ENCODE measurements at regions not wholly inside any gene's neighbourhood (a gene's known extent, or its start where the extent isn't known, plus 50 kb on each side); places are given as distances from the start of the nearest gene placed in this dataset.
"Not testable (repeated sequence)": the region's sequence is repeated elsewhere in the genome, so short reads cannot be mapped to it uniquely, and the experiment has no call there.

DNA sequence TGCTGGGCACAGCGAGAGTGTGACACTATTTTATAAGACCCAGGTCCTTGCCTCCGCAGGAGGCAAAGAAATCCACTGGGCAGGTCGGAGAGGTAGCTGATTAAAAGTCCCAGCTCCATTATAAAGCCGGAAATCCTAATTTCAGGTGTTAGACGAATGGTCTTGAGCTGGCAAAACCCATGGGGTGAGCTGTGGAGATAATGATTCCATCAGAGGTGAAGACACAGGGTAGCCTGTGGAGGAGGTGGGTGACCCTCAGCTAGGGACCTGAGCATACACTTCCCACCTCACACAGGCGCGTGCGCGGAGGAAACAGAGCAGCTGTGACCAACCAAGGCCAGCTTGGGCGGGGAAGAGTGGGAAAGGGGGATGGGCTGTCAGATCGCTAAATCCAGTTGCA, 201.7 kb upstream of the CXCR4 start:
- no peak for DNase-seq

- no peak for DNase-seq
These were observed 201.3 kb upstream of the CXCR4 start for GRCh38 chr2:136319237-136319636.

- DNase-seq: no peak
These were observed 196.3 kb upstream of the CXCR4 start for GRCh38 chr2:136314240-136314639.

DNA sequence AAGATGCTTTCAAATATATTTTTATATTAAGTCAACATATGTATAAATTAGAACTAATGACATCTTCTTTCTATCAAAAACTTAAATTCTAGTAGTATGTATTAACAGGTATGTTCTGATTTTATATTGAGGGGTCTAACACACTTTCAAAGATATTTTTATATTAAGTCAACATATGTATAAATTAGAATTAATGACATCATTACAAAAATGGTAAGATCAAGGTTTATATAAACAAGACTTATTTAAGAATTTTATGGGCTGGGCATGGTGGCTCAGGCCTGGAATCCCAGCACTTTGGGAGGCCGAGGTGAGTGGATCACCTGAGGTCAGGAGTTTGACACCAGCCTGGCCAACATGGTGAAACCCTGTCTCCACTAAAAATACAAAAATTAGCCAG, 194.6 kb upstream of the CXCR4 start:
- not testable (repeated sequence) for DNase-seq

DNA sequence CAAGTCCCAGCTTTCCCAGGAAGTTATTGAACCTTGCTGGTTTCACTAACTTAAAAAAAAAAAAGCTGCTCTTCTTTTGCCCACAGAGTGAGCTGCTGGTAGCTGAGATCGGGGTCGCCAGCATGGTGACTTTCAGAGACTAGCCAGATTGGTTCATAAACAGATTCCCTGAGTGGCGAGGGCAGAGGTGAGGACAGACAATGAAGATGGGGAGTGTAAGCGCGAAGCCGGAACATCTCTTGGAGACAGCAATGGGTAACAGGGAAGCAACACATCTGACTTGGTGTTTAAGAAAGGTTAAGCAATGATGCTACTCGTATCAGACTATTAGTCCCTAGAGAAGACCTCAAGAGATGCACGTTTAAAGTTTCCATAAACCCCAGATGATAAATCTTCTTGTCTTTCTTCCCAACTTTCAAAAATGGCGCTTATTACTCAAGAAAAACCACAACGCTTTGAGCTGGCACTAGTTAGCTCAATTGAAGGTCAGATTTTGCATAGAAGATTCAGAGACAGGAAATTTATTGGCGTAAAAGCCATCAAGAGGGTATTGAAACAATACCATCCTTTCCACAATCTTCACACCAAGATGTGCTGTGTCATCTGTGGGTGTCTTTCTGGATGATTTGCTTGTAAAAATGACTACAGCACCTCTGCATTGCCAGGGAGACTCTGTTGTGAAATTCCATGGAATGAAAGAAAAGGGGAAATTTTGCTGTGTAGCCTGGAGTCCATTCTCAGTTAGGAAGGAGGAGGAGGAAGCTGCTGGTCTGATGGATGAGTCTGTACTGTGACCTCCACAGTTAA, 193.1 kb upstream of the CXCR4 start:
- DNase-seq: no peak

GRCh38 chr2:136310005-136310495, 192.1 kb upstream of the CXCR4 start:
- no peak for DNase-seq

- DNase-seq: no peak
These were observed 190.7 kb upstream of the CXCR4 start for GRCh38 chr2:136308611-136309010.

GRCh38 chr2:136306836-136307235, 188.9 kb upstream of the CXCR4 start:
- no peak for DNase-seq

DNA sequence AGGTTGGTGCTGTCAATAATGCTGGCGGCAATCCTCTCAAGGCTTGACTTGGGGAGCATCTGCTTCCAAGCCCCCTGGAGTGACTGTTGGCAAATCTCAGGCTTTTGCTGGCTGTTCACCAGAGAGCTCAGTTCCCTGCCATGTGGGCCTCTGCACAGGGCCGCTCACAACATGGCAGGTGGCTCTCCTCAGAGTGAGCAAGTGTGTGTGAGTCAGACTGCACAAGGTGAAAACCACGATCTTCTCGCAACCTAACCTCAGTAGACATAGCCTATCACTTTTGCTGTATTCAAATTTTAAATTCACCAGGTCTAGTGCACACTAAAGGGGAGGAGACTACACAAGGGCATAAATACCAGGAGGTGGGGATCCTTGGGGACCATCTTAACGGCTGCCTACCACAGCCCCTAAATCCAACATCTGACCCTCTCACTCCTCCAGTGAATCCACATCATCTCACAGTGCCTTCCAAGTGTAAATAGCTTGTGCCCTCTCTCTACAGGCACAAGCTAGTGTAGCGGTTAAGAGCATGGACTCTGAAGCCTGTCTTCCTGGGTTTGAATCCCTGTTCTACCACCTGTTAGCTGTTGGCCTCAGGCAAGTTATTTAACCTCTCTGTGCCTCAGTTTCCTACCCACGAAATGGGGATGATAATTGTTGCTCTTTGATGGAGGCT, 187.7 kb upstream of the CXCR4 start:
- no peak for DNase-seq

GRCh38 chr2:136301006-136301405, 183.1 kb upstream of the CXCR4 start:
- DNase-seq: no peak

- no peak for DNase-seq
These were observed 180.7 kb upstream of the CXCR4 start for GRCh38 chr2:136298631-136299030.

DNA sequence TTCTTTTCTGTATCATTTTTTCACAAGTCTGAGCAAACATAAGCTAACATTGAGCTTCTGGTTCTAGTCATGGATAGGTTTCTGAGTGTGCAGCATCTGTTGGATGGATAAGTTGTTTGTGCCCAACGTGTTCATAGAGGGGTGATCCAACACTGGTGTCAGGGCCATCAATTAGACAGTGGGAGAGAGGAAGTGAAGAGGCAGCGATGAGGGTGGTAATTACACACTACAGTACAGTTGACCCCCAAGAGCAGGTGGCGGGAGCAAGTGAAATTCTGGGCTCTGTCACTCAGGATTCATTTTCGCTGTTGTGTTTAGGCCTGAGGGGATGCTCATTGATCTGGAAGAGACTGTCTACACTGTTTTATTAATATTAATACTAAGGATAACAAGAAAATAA, 180.0 kb upstream of the CXCR4 start:
- no peak for DNase-seq

GRCh38 chr2:136297312-136297711, 179.4 kb upstream of the CXCR4 start:
- no peak for DNase-seq

- no peak for DNase-seq
These were observed 177.2 kb upstream of the CXCR4 start for GRCh38 chr2:136295168-136295567.

- no peak for DNase-seq
These were observed 173.9 kb upstream of the CXCR4 start for GRCh38 chr2:136291871-136292270.

DNA sequence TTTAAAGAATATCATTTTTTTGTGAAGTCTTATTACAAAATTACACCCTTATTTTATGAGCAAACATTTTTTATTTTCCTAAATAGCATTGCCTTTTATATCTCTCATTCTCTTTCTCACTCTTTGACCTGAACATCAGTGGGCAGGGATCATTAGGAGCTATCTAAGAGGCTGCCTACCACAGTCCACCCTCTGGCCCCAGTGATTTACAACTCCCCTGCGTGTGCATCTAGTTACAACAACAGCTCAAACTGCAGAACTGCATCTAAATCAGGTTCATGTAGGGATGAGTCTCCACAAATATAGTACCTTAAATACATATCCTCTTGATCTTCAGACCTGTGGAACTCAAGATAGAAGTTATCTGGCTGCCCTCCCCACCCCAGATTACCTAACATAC, 172.4 kb upstream of the CXCR4 start:
- no peak for DNase-seq

- DNase-seq: no peak
These were observed 170.3 kb upstream of the CXCR4 start for GRCh38 chr2:136288249-136288648.

DNA sequence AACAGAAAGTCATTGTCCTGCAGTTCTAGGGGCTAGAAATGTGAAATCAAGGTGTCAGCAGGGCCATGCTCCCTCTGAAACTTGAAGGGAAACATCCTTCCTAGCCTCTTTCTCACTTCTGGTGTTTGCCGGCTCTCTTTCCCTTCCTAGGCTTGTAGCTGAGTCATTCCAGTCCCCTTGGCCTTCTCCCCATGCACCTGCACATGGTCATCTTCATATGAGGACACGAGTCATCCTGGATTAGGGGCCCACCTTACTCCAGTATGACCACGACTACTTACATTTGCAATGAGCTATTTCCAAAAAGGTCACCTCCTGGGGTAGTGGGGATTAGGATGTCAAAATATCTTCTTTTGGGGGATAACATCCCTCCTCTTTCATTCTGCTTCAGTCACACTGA, 168.5 kb upstream of the CXCR4 start:
- no peak for DNase-seq

- DNase-seq: no peak
These were observed 166.5 kb upstream of the CXCR4 start for GRCh38 chr2:136284226-136285119.

DNA sequence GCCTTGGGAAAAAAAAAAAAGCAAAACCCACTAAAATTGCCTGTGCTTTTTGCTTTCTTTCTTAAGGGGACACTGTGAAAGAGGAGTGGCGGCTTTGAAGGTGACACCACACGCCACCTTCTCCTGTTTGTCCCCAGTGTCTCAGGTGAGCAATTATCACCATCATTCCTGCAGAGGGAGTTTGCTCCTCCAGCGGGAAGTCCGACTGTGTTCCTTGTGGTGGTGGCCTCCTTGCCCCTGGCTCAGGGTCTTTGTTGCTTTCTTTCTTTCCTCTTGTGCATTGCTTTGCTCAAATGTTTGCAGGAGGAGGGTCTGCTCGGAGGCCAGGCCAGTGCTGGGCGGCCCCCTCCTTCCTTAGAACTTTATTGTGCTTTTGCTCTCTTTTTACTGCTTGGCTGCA, 164.3 kb upstream of the CXCR4 start:
- no peak for DNase-seq

DNA sequence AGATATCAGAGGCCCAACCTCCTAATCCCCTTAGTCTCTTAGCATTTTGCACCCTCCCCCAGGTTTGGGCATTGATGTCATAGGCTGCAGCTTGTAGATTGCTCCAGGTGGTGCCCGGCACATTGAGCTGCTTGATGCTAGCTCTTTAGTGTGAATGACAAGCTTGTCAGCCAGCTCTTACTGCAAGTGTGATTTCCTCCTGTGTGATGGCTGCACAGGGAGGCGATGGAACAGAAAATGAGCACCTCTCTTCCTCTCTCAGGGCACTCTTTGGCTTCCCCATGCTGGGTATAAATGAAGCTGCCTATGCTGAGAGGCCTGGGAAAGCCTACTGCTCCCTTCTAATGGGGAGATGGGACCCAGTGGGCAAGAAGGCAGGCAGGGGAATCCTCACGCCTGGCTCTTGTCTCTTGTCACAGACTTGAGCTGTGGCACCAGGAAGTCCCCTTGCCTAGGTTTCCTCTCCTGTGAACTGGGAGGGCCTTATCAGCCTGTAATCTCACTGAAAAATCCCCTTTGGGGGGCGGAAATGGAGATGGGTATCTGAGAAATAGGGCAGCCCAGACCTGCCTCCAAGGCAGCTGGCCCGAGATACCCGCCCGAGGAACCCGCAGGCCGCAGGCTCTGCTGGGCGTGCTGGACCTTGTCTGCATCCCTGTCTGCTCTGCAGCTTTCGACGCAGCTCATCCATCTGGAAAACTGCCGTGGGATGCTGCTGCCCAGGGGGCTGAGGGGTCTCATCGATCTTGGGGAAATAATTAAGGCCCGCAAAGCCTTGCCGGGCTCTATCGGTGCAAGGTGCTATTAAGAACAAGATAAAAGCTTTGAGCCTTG, 163.5 kb upstream of the CXCR4 start:
- no peak for DNase-seq

DNA sequence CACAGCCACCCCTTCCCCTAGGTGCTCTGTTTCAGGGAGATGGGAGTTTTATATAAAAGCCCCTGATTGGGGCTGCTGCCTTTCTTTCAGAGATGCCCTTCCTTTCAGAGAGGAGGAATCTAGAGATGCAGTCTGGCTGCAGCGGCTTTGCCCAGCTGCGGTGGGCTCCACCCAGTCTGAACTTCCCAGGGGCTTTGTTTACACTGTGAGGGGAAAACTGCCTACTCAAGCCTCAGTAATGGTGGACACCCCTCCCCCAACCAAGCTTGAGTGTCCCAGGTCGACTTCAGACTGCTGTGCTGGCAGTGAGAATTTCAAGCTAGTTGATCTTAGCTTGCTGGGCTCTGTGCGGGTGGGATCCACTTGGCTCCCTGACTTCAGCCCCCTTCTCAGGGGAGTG, 148.4 kb upstream of the CXCR4 start:
- not testable (repeated sequence) for DNase-seq
